H9 (cell line): ENCODE measurements at regions not wholly inside any gene's neighbourhood (a gene's known extent, or its start where the extent isn't known, plus 50 kb on each side); places are given as distances from the start of the nearest gene placed in this dataset.

Source experiments
- DNase-seq: peaks from one replicate; pipeline ENCODE4 v3.0.0-alpha.2; 2017
- H2AFZ ChIP-seq: one replicate; pipeline ENCODE4 v1.6.1; 2013; ENCODE audit warnings: mild to moderate bottlenecking, low read length, control low read depth, moderate library complexity
- H2AK5ac ChIP-seq: 2 replicates; pipeline ENCODE4 v1.6.1; 2013; ENCODE audit warnings: low read length, control low read depth, mixed read lengths; ENCODE audit not compliant: insufficient read length
- H2BK120ac ChIP-seq: one replicate; pipeline ENCODE4 v1.6.1; 2013; ENCODE audit warnings: low read depth, mild to moderate bottlenecking, low read length, control low read depth, inconsistent platforms; ENCODE audit not compliant: poor library complexity, severe bottlenecking
- H2BK12ac ChIP-seq: 2 replicates; pipeline ENCODE4 v1.6.1; 2013; ENCODE audit warnings: low read length, control low read depth, mixed read lengths, low read depth; ENCODE audit not compliant: insufficient read length
- H2BK15ac ChIP-seq: 2 replicates; pipeline ENCODE4 v1.6.1; 2013; ENCODE audit warnings: low read depth, low read length, control low read depth
- H2BK20ac ChIP-seq: one replicate; pipeline ENCODE4 v1.6.1; 2013; ENCODE audit warnings: low read depth, mild to moderate bottlenecking, low read length, control low read depth, inconsistent platforms; ENCODE audit not compliant: poor library complexity, severe bottlenecking
- H2BK5ac ChIP-seq: 2 replicates; pipeline ENCODE4 v1.6.1; 2013; ENCODE audit warnings: low read length, control low read depth, mixed read lengths; ENCODE audit not compliant: insufficient read length
- H3K14ac ChIP-seq: 2 replicates; pipeline ENCODE4 v1.6.1; 2013; ENCODE audit warnings: low read length, control low read depth; ENCODE audit not compliant: insufficient read depth
- H3K18ac ChIP-seq: 2 replicates; pipeline ENCODE4 v1.6.1; 2013; ENCODE audit warnings: low read depth, mild to moderate bottlenecking, mixed read lengths, low read length, control low read depth; ENCODE audit not compliant: insufficient read length
- H3K23ac ChIP-seq: 2 replicates; pipeline ENCODE4 v1.6.1; 2013; ENCODE audit warnings: low read length, control low read depth, mixed read lengths, low read depth; ENCODE audit not compliant: insufficient read length
- H3K23me2 ChIP-seq: 2 replicates; pipeline ENCODE4 v1.6.1; 2013; ENCODE audit warnings: low read depth, mild to moderate bottlenecking, mixed read lengths, low read length, control low read depth; ENCODE audit not compliant: insufficient read length, poor library complexity, severe bottlenecking
- H3K27ac ChIP-seq: 2 replicates; pipeline ENCODE4 v1.5.1; 2013; ENCODE audit warnings: low read length, control low read depth, mixed read lengths, low read depth; ENCODE audit not compliant: insufficient read length
- H3K27me3 ChIP-seq: 2 replicates; pipeline ENCODE4 v1.6.1; 2013; ENCODE audit warnings: low read length, control low read depth, inconsistent platforms; ENCODE audit not compliant: insufficient read depth
- H3K4ac ChIP-seq: 2 replicates; pipeline ENCODE4 v1.6.1; 2013; ENCODE audit warnings: low read depth, mild to moderate bottlenecking, control low read depth, inconsistent platforms, low read length, moderate library complexity
- H3K4me1 ChIP-seq: 2 replicates; pipeline ENCODE4 v1.6.1; 2013; ENCODE audit warnings: low read length, control low read depth, inconsistent platforms; ENCODE audit not compliant: insufficient read depth
- H3K4me2 ChIP-seq: 2 replicates; pipeline ENCODE4 v1.6.1; 2013; ENCODE audit warnings: low read length, control low read depth, mixed read lengths; ENCODE audit not compliant: insufficient read length, insufficient read depth
- H3K56ac ChIP-seq: 2 replicates; pipeline ENCODE4 v1.6.1; 2013; ENCODE audit warnings: low read depth, mild to moderate bottlenecking, mixed read lengths, low read length, control low read depth; ENCODE audit not compliant: insufficient read length
- H3K79me1 ChIP-seq: 2 replicates; pipeline ENCODE4 v1.6.1; 2013; ENCODE audit warnings: low read depth, mild to moderate bottlenecking, moderate library complexity, low read length, control low read depth, inconsistent platforms; ENCODE audit not compliant: insufficient read depth, poor library complexity, severe bottlenecking
- H3K79me2 ChIP-seq: 2 replicates; pipeline ENCODE4 v1.6.1; 2013; ENCODE audit warnings: low read length, control low read depth, inconsistent platforms; ENCODE audit not compliant: insufficient read depth
- H3K9ac ChIP-seq: 2 replicates; pipeline ENCODE4 v1.6.1; 2013; ENCODE audit warnings: low read length, control low read depth, mixed read lengths; ENCODE audit not compliant: insufficient read length; ENCODE audit errors: extremely low read depth
- H3K9me3 ChIP-seq: one replicate; pipeline ENCODE4 v1.6.1; 2013; ENCODE audit warnings: low read depth, low read length, inconsistent platforms; ENCODE audit not compliant: control insufficient read depth
- H3T11ph ChIP-seq: one replicate; pipeline ENCODE4 v1.6.1; 2013; ENCODE audit warnings: mild to moderate bottlenecking, low read length, control low read depth, inconsistent platforms
- H4K20me1 ChIP-seq: one replicate; pipeline ENCODE4 v1.6.1; 2013; ENCODE audit not compliant: control insufficient read depth, insufficient read length, insufficient read depth
- H4K5ac ChIP-seq: 2 replicates; pipeline ENCODE4 v1.6.1; 2013; ENCODE audit warnings: low read depth, mild to moderate bottlenecking, mixed read lengths, low read length, control low read depth; ENCODE audit not compliant: insufficient read length
- H4K8ac ChIP-seq: replicated peaks from 2 replicates; pipeline ENCODE4 v1.6.1; 2013; ENCODE audit warnings: low read length, control low read depth, mixed read lengths, low read depth; ENCODE audit not compliant: insufficient read length
- H4K91ac ChIP-seq: 2 replicates; pipeline ENCODE4 v1.6.1; 2013; ENCODE audit warnings: low read depth, mild to moderate bottlenecking, moderate library complexity, mixed read lengths, low read length, control low read depth; ENCODE audit not compliant: insufficient read length
- H3K27ac Mint-ChIP-seq, 3 experiments: 2 replicates in 2 of 3; 3 replicates in 1 of 3; pipeline ENCODE4 v1.8.0; 2020 to 2021; ENCODE audit warnings: mixed read lengths in 3 of 3, mild to moderate bottlenecking in 1 of 3, moderate library complexity in 1 of 3
- H3K27me3 Mint-ChIP-seq: 2 replicates; pipeline ENCODE4 v1.8.0; 2021; ENCODE audit warnings: low read depth, mild to moderate bottlenecking, moderate library complexity, mixed read lengths
- H3K36me3 Mint-ChIP-seq, 3 experiments: 2 replicates in 2 of 3; 3 replicates in 1 of 3; pipeline ENCODE4 v1.8.0; 2020 to 2021; ENCODE audit warnings: low read depth in 3 of 3, mixed read lengths in 3 of 3; ENCODE audit not compliant: insufficient read depth in 1 of 3
- H3K4me1 Mint-ChIP-seq, 2 experiments: 2 replicates each; pipeline ENCODE4 v1.8.0; 2020; ENCODE audit warnings: mixed read lengths in 2 of 2
- H3K4me3 Mint-ChIP-seq, 2 experiments: 2 replicates in 1 of 2; 3 replicates in 1 of 2; pipeline ENCODE4 v1.8.0; 2020 to 2021; ENCODE audit warnings: mild to moderate bottlenecking in 2 of 2, mixed read lengths in 2 of 2, moderate library complexity in 1 of 2
- H3K9me3 Mint-ChIP-seq, 2 experiments: 2 replicates in 1 of 2; 3 replicates in 1 of 2; pipeline ENCODE4 v1.8.0; 2020; ENCODE audit warnings: mild to moderate bottlenecking in 2 of 2, mixed read lengths in 2 of 2, moderate library complexity in 1 of 2
- CTCF ChIP-seq: fragments of 200-600 bp; sonication (generic); conservative IDR thresholded peaks from 3 replicates; pipeline ENCODE4 v1.8.0; 2021; ENCODE audit warnings: antibody characterized with exemption, mild to moderate bottlenecking
- WGBS: extraction: QIAGEN DNeasy Blood & Tissue Kit; methylation state at CpG from one replicate; pipeline ENCODE4 v1.1.7; 2013; ENCODE audit warnings: missing lambda C conversion rate, low lambda C conversion rate, mixed read lengths; ENCODE audit not compliant: insufficient read length; ENCODE audit errors: extremely low coverage; 5-methylcytosine and 5-hydroxymethylcytosine counted together

- Histone ChIP-seq H4K5ac (no peak overlapping the region), H2AK5ac (no peak overlapping the region), H3K23ac (no peak overlapping the region), H2AFZ (no peak overlapping the region), H3K9ac (no peak overlapping the region), H3T11ph (no peak overlapping the region), H3K4me2 (no peak overlapping the region), H4K20me1 (no peaks in the 10 kb centered on the region), H3K4ac (no peak overlapping the region), H3K18ac (no peak overlapping the region), H4K91ac (no peak overlapping the region), H4K8ac (no peak overlapping the region), H2BK15ac (no peak overlapping the region), H3K79me1 (no peaks in the 10 kb centered on the region), H3K27me3 (no peaks in the 10 kb centered on the region; the same call in 1 of the 2 replicates), H3K14ac (no peak overlapping the region), H2BK12ac (no peak overlapping the region), H2BK5ac (no peak overlapping the region), H3K9me3 (no peaks in the 10 kb centered on the region), H3K56ac (no peak overlapping the region), H3K23me2 (no peaks in the 10 kb centered on the region), H3K79me2 (no peaks in the 10 kb centered on the region), H2BK120ac (no peak overlapping the region), H3K27ac (no peak overlapping the region), H3K4me1 (no peaks in the 10 kb centered on the region), H2BK20ac (no peak overlapping the region)
- Mint-ChIP-seq H3K9me3 (no peaks in the 10 kb centered on the region), H3K27ac (no peak overlapping the region), H3K4me1 (peaks cover 6 to 13% of the 10 kb centered on the region in 2 experiments; a peak in 3 of 4 replicates), H3K36me3 (no peaks in the 10 kb centered on the region), H3K4me3 (no peak overlapping the region; a peak in 1 of 5 replicates), H3K27me3 (no peaks in the 10 kb centered on the region)
- TF ChIP-seq CTCF = no peak
- no CpG with 5 or more reads among the region's 1 CpG for WGBS
- no peak for DNase-seq
Observed at GRCh38 chr14:82854901-82855300, 1321.2 kb upstream of the SEL1L start.
